IPS-NIHi7 (cell line): ENCODE measurements at regions not wholly inside any gene's neighbourhood (a gene's known extent, or its start where the extent isn't known, plus 50 kb on each side); places are given as distances from the start of the nearest gene placed in this dataset.
A peak's percentile ranks its signal among the peaks of the same experiment; 100 is the strongest.
"Not testable (repeated sequence)": the region's sequence is repeated elsewhere in the genome, so short reads cannot be mapped to it uniquely, and the experiment has no call there.

Experiments
- DNase-seq: peaks from one replicate; pipeline ENCODE4 v3.0.0; 2012; ENCODE audit warnings: mixed read lengths; ENCODE audit errors: extremely low spot score

DNA sequence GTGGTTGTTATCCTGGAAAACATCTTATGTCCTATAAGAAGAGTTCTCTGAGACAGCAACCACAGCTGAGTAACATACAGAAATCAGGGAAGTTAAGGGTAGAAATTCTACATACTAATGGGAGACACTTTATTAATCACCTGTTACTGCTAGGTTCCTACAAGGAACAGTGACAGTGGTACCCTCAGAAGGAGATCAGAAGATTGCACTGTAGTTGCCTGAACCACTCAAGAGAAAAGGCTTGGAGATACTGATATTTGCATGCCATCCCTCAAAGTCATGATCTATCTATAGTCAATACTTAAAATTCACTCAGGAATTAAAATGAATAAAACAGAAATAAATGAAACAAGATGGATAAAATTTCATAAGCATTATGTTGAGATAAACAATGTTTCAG, 136.0 kb downstream of the LMLN start:
- DNase-seq, result no peak

DNA sequence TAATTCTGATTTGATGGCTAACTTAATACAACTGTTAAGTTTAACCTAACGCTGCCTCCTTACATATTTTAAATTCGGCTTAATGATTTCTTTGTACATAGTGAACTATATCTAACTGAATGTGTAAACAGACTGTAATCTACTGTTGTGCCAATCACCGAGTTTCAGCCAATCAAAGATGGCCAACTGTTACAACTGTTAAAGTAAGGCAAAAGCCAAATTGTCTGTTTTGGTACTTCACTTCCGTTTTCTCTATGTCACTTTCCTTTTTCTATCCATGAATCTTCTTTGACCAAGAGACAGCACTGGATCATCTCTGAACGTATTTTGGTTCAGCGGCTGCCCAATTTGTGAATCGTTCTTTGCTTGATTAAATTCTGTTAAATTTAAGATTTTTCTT, 137.0 kb downstream of the LMLN start:
- DNase-seq, result no peak

DNA sequence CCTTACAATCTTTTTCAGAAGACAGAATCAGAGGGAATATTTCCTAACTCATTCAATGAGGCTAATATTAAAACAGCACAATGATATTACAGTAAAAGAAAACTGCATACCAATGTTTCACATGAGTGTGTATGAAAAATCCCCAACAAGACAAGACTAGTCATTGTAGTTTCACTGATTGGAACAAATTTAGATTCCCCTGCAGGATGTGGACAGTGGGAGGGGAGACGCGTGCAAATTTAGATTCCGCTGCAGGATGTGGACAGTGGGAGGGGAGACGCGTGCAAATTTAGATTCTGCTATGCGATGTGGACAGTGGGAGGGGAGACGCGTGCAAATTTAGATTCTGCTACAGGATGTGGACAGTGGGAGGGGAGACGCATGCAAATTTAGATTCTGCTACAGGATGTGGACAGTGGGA, 138.7 kb downstream of the LMLN start:
- not testable (repeated sequence) for DNase-seq

DNA sequence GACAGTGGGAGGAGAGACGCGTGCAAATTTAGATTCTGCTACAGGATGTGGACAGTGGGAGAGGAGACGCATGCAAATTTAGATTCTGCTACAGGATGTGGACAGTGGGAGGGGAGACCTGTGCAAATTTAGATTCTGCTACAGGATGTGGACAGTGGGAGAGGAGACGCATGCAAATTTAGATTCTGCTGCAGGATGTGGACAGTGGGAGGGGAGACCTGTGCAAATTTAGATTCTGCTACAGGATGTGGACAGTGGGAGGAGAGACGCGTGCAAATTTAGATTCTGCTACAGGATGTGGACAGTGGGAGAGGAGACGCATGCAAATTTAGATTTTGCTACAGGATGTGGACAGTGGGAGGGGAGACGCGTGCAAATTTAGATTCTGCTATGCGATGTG, 143.1 kb downstream of the LMLN start:
- not testable (repeated sequence) for DNase-seq

DNA sequence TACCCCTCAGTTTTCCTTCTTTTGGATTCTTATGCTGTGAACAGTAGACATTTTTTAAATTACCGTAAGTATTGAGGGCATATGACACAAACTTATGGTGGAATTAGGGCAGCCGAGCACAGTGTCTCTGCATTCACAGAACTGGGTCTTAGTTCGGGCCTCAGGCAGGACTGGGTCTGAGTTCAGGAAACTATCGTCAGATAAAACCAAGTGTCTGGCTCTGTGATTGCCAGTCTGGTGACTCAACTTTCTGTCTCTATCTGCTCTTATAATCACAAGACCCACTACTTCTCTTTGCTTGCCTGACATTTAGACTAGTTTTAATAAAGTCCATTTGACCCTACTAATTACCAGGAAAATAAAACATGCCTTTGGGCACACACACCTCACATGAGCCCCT, 146.2 kb downstream of the LMLN start:
- no peak for DNase-seq

DNA sequence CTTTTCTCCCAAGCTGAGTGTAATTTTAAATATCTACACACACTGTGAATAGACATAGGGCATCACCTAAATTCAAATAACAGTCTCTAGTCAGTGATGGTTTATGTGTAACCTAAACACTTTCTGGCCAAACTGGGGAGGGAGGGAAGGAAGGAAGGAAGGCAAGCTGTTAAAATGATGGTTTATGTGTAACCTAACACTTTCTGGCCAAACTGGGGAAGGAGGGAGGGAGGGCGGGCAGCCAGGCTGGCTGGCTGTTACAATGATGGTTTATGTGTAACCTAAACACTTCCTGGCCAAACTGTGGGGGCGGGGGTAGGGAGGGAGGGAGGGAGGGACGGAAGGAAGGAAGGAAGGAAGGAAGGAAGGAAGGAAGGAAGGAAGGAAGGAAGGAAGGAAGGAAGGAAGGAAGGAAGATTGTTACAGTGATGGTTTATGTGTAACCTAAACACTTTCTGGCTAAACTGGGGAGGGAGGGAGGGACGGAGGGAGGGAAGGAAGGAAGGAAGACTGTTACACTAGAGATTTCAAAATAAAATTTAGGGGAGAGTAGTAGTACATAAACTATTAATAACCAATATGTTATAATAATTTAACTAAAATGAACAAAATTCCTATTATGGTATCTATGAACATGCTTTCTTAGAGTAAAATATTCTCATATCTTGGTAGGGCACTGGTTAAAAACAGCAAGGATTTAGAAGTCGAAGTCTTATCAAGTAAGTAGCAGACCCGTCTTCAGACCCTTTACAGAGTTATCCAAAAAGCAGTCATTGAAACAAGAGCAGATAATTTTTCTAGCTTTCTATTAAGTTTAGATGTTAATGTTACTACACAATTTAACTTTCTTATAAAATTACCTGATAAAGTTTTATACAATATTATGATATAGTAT, 148.1 kb downstream of the LMLN start:
- no peak for DNase-seq

DNA sequence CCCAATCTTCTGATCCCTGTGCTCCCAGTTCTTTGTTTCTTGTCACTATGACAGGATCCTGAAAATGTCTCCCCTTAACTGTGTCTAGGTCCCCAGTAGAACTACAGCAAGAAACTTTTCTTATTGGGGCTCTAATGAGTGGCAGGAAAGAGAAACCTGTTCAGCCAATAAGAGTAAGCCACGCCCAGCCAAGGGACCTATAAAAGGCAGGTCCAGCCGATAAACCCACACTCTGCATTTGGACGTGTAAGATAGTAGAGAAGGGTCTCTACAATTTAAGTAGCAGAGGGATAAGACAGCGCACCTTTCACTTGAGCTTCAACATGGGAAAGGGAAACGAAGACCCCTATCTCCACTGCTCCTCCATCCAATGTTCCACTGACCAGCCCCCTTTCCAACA, 149.9 kb downstream of the LMLN start:
- no peak for DNase-seq

DNA sequence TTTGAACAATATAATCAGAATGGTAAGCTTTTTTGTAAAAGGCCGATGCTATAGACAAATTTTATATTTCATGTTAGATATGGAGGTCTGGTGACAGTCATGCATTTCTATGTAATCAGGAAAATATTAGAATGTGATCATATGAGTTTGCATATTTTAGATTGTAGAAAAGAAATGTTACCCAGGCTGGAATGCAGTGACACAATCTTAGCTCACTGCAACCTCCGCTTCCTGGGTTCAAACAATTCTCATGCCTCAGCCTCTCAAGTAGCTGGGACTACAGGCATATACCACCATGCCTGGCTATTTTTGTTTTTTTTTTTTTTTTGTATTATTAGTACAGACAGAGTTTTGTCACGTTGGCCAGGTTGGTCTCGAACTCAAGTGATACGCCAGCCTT, 152.0 kb downstream of the LMLN start:
- no peak for DNase-seq

DNA sequence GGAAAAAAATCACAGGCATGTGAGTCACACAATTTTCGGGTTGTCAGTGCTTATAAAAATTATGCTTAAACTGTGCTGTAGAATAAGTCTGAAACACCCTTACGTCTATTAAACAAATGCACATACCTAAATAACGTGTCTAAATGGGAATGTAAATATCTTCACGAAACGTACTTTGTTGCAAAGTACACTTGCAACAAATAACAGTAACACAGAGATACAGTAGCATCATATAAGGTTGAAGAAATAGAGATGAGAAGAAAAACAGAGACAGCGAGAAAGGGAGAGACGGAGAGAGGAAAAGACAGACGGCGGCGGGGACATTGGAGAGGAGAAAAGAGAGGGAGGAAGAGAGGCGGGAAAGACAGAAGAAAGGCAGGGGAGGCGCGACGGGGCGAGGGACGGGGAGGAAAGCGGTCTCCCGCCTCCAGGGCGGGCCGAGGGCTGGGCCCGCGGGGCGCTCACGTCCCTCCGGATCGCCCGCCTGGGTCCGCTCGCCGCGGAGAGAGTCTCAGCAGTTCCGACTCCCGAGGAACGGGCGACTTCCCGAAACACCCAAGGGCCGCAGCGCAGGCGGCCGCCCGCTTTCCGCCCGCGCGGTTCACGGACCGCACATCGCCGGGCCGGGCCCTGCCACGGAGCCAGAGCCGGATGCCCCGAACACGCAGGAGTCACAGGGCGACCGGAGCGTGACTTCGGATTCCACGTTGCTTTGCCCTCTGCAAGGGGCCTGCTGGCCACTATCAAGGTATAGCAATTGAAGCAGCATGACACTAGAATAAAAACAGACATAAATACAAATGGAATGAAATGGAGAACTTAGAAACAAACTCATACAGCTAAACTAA, 153.4 kb downstream of the LMLN start:
- DNase-seq, result peak; percentile 49

DNA sequence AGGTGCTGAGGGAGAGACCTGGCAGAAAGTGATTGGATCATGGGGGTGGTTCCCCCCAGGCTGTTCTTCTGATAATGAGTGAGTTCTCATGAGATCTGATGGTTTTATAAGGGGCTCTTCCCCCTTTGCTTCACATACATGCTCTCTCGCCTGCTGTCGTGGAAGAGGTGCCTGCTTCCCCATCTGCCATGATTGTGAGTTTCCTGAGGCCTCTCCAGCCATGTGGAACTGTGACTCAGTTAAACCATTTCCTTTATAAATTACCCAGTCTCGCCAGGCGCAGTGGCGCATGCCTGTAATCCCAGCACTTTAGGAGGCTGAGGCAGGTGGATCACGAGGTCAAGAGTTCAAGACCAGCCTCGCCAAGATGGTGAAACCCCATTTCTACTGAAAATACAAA, 154.5 kb downstream of the LMLN start:
- not testable (repeated sequence) for DNase-seq

DNA sequence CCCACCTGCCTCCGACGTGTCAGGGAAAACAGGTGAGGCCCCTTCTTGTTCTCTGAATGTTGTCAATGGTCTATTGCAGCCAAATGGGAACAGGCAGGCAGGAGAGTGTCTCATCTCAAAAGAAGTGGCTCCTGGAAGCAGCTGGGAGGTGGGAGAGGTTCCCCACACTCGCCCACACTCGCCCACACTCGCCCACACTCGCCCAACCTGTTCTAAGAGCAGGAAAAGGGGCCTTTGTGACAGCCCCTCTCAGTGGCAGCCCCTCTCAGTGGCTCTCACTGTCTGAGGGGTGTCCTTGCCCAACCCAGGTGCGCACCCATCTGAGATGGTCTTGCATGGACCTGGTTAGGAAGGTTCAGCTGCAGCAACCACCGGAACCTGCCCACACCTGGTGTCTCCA, 162.2 kb downstream of the LMLN start:
- DNase-seq, result not testable (repeated sequence)

DNA sequence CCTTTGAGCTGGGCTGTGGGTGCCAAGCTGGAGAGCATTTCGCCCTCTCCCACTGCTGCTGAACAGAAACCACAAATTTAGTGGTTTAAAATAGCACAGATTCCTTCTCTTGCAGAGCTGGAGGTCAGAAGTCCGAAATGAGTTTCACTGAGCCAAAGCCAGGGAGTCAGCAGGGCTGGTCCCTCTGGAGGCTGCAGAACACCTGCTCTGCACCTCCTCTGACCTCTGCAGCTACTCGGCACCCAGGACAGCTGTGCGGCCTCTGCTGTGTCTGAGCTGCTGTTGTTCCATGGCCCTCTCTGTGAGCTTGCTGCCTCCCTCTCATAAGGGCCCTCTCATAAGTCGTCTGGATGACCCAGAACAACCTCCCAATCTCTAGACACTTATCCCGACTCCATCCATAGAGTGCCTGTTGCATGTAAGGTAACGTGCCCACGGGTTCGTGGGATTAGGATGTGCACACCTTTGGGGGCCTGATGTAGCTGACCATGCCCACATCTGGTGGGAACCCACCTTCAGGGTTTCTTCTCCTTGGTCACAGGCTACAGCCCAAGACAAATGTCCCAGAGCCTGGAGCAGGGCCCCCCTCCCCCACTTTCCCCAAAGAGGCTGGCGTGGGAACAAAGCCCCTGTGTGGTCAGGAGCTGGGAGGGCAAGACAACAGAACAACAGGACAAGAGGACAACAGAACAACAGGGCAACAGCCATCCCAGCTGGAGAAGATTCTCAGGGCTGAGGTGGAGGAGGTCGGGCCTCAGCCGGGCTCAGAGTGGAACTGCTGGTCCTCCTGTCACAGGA, 177.2 kb downstream of the LMLN start:
- not testable (repeated sequence) for DNase-seq

DNA sequence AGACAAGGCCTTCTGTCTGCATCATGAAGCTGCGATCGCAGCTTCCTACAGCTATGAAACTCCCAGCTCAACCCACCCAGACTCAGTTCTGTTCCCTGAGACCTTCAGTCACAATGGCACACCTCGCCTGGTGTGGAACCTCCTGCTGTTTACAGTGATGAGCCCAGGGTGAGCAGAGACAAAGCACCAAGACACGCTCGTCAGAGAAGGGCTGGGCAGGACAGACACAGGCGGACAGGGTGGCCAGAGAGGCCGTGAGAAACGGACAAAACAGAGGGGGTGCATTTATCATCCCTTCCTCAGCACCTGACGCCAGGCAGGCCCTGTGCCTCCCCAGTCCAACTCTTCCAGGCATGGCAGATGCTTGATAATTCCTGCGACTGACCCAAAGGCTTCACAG, 178.2 kb downstream of the LMLN start:
- not testable (repeated sequence) for DNase-seq

DNA sequence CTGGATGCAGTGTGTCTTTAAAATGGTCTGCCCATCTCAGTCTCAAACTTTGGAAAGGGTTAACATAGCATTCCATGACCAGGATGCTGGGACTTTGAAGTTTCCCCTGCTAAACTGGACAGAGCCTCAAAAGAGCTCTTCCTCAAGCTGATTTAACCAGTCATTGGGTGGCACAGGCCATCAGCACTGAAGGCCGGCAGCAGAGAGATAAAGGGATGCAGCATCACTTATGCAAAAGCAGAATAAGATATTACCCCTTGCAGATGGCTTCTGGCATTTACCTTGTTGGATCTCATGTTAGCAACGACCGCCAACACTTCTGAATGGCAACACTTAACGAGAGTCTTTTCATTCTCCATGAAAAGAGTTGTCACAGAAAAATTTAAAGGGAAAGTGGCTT, 179.0 kb downstream of the LMLN start:
- not testable (repeated sequence) for DNase-seq

DNA sequence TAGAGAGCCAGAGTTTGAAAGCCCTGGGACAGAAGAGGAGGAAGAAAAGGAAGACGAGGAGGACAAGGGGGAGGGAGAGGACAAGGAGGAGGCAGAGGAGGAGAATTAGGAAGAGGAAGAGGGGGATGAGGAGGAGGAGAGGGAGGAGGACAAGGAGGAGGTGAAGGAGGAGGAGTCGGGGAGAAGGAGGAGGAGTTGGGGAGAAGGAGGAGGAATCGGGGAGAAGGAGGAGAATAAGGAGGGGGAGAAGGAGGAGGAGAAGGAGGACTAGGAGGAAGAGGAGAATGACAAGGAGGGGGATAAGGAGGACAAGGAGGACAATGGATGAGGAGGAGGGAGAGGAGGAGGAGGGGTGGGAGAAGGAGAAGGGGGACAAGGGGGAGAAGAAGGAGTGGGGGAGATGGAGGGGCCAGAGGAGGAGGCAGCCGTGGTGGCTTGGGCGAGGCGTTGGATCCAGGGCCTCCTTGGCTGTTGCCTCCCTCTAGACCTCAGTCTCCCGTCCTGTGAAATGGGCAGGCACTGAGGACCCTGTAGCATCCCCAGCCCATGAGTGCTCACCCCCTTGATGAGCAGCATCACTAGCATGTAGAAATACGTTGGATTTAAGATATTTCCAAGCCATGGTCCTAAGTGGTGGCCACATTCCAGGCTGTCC, 179.6 kb downstream of the LMLN start:
- not testable (repeated sequence) for DNase-seq

DNA sequence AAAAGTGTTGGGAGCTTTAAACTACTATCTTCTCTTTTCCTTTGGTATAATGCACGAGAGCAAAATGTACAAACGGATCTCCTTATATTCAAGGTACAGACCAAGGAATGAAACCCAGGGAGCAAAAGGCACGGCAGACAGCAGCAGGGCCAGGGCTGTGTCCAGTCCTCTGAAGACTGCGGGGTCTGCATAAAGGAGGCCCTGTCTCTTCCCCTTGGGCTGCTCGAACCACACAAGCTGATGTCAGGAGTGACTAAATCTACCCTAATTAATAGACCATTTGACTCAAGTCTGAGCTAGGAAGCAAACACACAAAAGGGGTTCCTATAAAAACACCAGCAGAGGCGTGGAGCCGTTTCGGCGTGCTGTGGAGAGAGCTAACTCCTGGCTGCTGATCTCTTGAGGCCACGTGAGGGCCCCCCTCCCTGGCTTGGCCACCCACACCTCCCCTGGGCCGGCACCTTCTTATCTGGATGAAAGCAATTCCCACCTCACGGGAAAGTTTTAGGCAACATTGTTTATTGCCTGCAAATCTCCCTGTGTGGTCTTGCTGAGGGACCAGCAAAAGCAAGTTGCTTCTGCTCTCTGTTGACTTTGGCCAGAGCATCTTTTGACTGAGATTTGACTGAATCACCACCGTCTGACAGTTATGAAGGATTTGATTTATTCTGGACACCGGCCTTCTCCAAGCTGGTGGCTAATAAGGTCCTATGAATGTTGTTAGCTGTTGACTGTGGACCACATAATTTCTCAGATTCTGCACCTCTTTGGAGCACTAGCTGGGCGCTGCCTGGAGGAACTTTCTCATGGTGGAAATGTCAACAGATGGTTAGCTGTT, 183.5 kb downstream of the LMLN start:
- DNase-seq, result not testable (repeated sequence)

DNA sequence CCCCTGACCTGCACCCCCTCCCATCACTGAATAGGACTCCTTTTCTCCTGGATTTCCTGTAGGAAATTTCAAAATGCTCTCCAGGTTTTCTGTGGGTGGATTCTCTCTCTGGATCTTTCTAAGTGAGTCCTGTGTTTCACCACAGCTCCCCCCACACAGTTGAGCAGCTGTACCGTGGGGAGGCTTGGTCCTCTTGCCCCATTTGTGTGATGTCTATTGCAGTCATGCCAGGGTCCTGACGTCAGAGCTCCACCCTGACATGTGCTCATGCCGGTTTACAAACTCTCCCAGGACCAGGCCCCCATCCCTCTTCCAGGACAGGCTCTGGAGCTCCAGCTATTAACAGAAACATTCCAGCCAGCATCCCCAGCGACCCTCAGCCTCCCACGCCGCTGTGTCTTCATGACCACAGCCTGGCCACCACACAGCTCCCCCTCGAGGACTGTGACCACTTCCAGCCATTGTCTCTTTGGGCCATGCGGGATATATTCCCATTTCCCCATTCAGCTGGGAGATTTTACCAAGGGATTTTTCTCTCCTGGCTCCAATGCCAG, 185.3 kb downstream of the LMLN start:
- DNase-seq, result not testable (repeated sequence)

DNA sequence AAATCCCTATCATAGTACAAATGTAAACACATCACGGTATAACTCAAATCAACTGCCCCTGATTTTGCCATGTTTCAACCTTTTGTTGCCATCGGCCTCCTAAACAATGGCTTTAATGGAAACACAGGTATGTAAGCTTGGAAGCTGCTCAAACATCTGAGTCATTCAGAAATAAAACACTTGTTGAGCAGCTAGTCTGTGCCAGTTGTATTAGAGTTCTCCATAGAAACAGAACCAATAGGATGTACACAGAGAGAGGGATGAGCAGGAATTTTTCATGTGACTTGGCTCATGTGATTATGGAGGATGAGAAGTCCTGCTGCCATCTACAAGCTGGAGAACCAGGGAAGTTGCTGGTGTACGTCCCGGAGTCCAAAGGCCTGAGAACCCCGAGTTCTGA, 186.1 kb downstream of the LMLN start:
- not testable (repeated sequence) for DNase-seq

DNA sequence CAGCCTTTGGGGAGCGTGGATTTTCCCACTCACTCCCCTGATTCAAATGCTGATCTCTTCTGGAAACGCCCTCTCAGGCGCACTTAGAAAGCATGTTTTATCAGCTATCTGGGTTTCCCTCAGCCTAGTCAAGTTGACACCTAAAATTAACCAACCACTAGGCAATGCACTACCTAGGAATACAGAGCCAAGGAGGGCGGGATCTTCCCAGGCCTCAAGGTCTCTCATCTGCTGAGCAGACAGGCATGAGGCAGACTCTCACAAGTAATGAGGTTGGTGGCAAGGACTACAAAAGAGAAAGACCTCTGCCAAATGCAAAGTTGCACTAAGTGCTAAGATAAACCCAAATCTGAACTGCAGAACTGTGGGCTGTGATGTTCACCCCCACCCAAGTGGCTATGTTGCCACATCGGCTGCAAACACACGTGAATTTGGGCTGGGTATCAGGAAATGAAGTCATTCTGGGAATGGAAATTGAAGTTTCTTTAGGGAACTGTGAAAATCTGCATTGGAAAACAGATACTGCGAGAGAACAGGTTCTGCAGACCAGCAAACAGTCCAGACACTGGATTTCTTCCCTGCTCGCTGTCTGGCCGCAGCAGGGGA, 186.6 kb downstream of the LMLN start:
- DNase-seq, result not testable (repeated sequence)

DNA sequence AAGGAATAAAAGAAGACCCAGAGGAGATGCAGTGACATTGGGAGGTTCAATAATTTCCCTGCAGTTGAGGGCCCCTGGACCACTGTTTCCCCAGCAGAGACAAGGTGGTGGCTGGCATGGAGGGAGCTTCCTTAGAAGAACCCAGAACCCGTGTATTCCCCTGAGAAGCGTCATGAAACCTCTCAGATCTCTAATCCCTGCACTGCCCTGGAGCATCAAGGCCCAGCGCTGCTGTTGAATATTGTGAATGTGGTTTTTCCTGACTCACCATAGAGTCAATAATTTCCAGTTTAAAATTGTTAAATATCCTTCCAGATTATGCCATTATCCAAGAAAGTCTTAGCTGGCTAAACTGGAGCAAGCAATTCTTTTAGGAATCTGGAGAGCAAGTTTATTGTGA, 187.2 kb downstream of the LMLN start:
- not testable (repeated sequence) for DNase-seq
